OCI-LY7 (cell line): ENCODE measurements at regions not wholly inside any gene's neighbourhood (a gene's known extent, or its start where the extent isn't known, plus 50 kb on each side); places are given as distances from the start of the nearest gene placed in this dataset. TPM values are rescaled to one million over a fixed set of nuclear protein-coding genes. Genes with fewer than 3 reads are reported as not detected.

Source experiments
- BruUV-seq: library from RNA; stranded (reverse); fragments of 400-500 nt; replicated peaks from 2 replicates; lab custom pipeline; 2021; lab: Mats Ljungman, UMichigan
- CTCF ChIA-PET: fragments of 300-600 bp; sonication (Branson Sonifier 250); formaldehyde crosslinking; loops from one replicate; lab custom pipeline; 2022; ENCODE audit warnings: antibody characterized with exemption; ENCODE audit not compliant: unreplicated experiment; lab: Charles Lee
- POLR2A ChIA-PET: fragments of 300-600 bp; sonication (Branson Sonifier 250); formaldehyde crosslinking; loops from one replicate; lab custom pipeline; 2022; ENCODE audit warnings: antibody characterized with exemption; lab: Charles Lee
- DNase-seq: peaks from one replicate; pipeline ENCODE4 v3.0.0-alpha.2; 2015; ENCODE audit warnings: low spot score
- H2AFZ ChIP-seq: fragments of 200-600 bp; sonication (generic), shearing (Covaris generic); 2 replicates; pipeline ENCODE4 v1.6.1; 2014; ENCODE audit warnings: mild to moderate bottlenecking, antibody characterized with exemption, low read length, moderate library complexity
- H3K27ac ChIP-seq: fragments of 200-600 bp; sonication (generic); 2 replicates; pipeline ENCODE4 v1.5.1; 2014; ENCODE audit warnings: mixed run types, low read depth, mild to moderate bottlenecking, moderate library complexity, low read length, inconsistent platforms; ENCODE audit not compliant: poor library complexity, severe bottlenecking
- H3K36me3 ChIP-seq: fragments of 200-600 bp; sonication (generic); 2 replicates; pipeline ENCODE4 v1.6.1; 2014; ENCODE audit warnings: mild to moderate bottlenecking, antibody characterized with exemption, low read length, moderate library complexity, mixed read lengths; ENCODE audit not compliant: insufficient read depth
- H3K4me1 ChIP-seq: fragments of 200-600 bp; sonication (generic); 2 replicates; pipeline ENCODE4 v1.5.1; 2014; ENCODE audit warnings: mild to moderate bottlenecking, low read length; ENCODE audit not compliant: insufficient read depth, poor library complexity, severe bottlenecking
- H3K4me2 ChIP-seq: fragments of 200-600 bp; sonication (generic); 2 replicates; pipeline ENCODE4 v1.6.1; 2014; ENCODE audit warnings: mild to moderate bottlenecking, low read length
- H3K4me3 ChIP-seq: fragments of 200-600 bp; sonication (generic); 2 replicates; pipeline ENCODE4 v1.5.1; 2014; ENCODE audit warnings: mild to moderate bottlenecking, low read depth, low read length; ENCODE audit not compliant: poor library complexity, severe bottlenecking
- H3K79me2 ChIP-seq: fragments of 200-600 bp; sonication (generic); 2 replicates; pipeline ENCODE4 v1.6.1; 2016; ENCODE audit warnings: low read depth, mild to moderate bottlenecking, low read length, moderate library complexity, mixed read lengths; ENCODE audit not compliant: insufficient read depth
- H3K9me2 ChIP-seq: fragments of 200-600 bp; sonication (generic); 2 replicates; pipeline ENCODE4 v1.6.1; 2016; ENCODE audit warnings: mild to moderate bottlenecking, low read length, mixed read lengths; ENCODE audit not compliant: insufficient read depth
- H3K9me3 ChIP-seq: fragments of 200-600 bp; sonication (generic); 2 replicates; pipeline ENCODE4 v1.6.1; 2014; ENCODE audit warnings: mild to moderate bottlenecking, mixed run types, low read length, mixed read lengths
- H4K20me1 ChIP-seq: fragments of 200-600 bp; sonication (generic); 2 replicates; pipeline ENCODE4 v1.6.1; 2014; ENCODE audit warnings: mild to moderate bottlenecking, antibody characterized with exemption, low read length, moderate library complexity, mixed read lengths; ENCODE audit not compliant: insufficient read depth
- CTCF ChIP-seq: fragments of 200-600 bp; sonication (generic); conservative IDR thresholded peaks from 2 replicates; pipeline ENCODE4 v1.5.1; 2014; ENCODE audit warnings: mild to moderate bottlenecking, antibody characterized with exemption, low read length, moderate library complexity, mixed read lengths
- EZH2phosphoT487 ChIP-seq: fragments of 200-600 bp; sonication (generic); IDR thresholded peaks from 2 replicates; pipeline ENCODE4 v1.6.1; 2018; ENCODE audit warnings: low read depth, borderline replicate concordance, mild to moderate bottlenecking, mixed run types, antibody characterized with exemption, low read length, moderate library complexity, mixed read lengths
- intact Hi-C: fragments of 100-400 bp; cut with micrococcal nuclease; formaldehyde crosslinking; loops from one replicate; pipeline ENCODE4 v1.10.0; 2022; ENCODE audit not compliant: unreplicated experiment
- small RNA-seq: library from RNA; depleted of rRNA; stranded (forward); fragments of <200 nt; gene quantifications from one replicate; pipeline ENCODE3, GENCODE V24; 2014

GRCh38 chr6:48176645-48177308 is 65.8 kb upstream of the PTCHD4 start:
- no peak overlapping the region for H3K4me2 ChIP-seq
- H3K9me2 ChIP-seq, result no peaks in the 10 kb centered on the region
- H3K79me2 ChIP-seq, result no peaks in the 10 kb centered on the region
- H3K4me1 ChIP-seq, result no peaks in the 10 kb centered on the region
- H3K9me3 ChIP-seq, result no peaks in the 10 kb centered on the region
- no peak for DNase-seq
- CTCF ChIA-PET, result no interaction called here
- H3K27ac ChIP-seq, result no peak overlapping the region
- intact Hi-C loops, result no loop called here
- no TSS peak for BruUV-seq
- no peak for TF ChIP-seq EZH2phosphoT487
- TF ChIP-seq CTCF, result no peak
- H3K36me3 ChIP-seq, result no peaks in the 10 kb centered on the region
- H2AFZ ChIP-seq, result no peak overlapping the region
- POLR2A ChIA-PET, result interaction anchor here (2.2 kb wide), 1 partner anchor 11 kb away, joined by 6 read pairs; no protein-coding TSS in a partner anchor
- H3K4me3 ChIP-seq, result no peak overlapping the region
- H4K20me1 ChIP-seq, result no peaks in the 10 kb centered on the region

- H4K20me1 ChIP-seq, result no peaks in the 10 kb centered on the region
- no peaks in the 10 kb centered on the region for H3K9me3 ChIP-seq
- CTCF ChIA-PET, result no interaction called here
- H3K4me1 ChIP-seq, result no peaks in the 10 kb centered on the region
- no peaks in the 10 kb centered on the region for H3K9me2 ChIP-seq
- no peak for DNase-seq
- BruUV-seq, result no TSS peak
- H2AFZ ChIP-seq, result no peak overlapping the region
- no peak overlapping the region for H3K4me2 ChIP-seq
- TF ChIP-seq CTCF (no peak), EZH2phosphoT487 (no peak)
- H3K79me2 ChIP-seq, result no peaks in the 10 kb centered on the region
- no peak overlapping the region for H3K27ac ChIP-seq
- intact Hi-C loops, result no loop called here
- POLR2A ChIA-PET, result interaction anchor here (0.9 kb wide), 1 partner anchor 31 kb away, joined by 3 read pairs; no protein-coding TSS in a partner anchor
- H3K4me3 ChIP-seq, result no peak overlapping the region
- no peaks in the 10 kb centered on the region for H3K36me3 ChIP-seq
Observed at GRCh38 chr6:48169635-48170034, 58.6 kb upstream of the PTCHD4 start.

Small RNA genes in the stretch of these regions (small RNA-seq; reads per million reads assigned to genes)
- gene FO393413.1 (not detected), gene RNU7-65P (not detected)
